SK-N-SH (cell line): ENCODE measurements at regions not wholly inside any gene's neighbourhood (a gene's known extent, or its start where the extent isn't known, plus 50 kb on each side); places are given as distances from the start of the nearest gene placed in this dataset.
"Not testable (repeated sequence)": the region's sequence is repeated elsewhere in the genome, so short reads cannot be mapped to it uniquely, and the experiment has no call there.

ENCODE experiments used
- CTCF ChIA-PET: fragments of 300-600, 350-600 bp; formaldehyde crosslinking; extraction: SDS; loops from one replicate; lab custom pipeline; 2021; lab: Yijun Ruan, JAX
- POLR2A ChIA-PET: fragments of 350-600 bp; sonication (Branson Sonifier 250); formaldehyde crosslinking; extraction: SDS; loops from one replicate; lab custom pipeline; 2020; ENCODE audit warnings: antibody characterized with exemption, inconsistent platforms; lab: Yijun Ruan, JAX
- DNase-seq: peaks from one replicate; pipeline ENCODE4 v3.0.0; 2012
- H2AFZ ChIP-seq: fragments of 200-600 bp; sonication (generic); 2 replicates; pipeline ENCODE4 v1.8.1; 2016; ENCODE audit warnings: antibody characterized with exemption, mild to moderate bottlenecking, low read depth
- H3F3A ChIP-seq: fragments of 200-600 bp; sonication (generic); replicated peaks from 2 replicates; pipeline ENCODE3; 2016; ENCODE audit warnings: antibody characterized with exemption, mild to moderate bottlenecking; ENCODE audit not compliant: insufficient read depth
- H3K27ac ChIP-seq, 2 experiments: fragments of 200-500 bp in 1 of 2; fragments of 200-600 bp in 1 of 2; sonication (Bioruptor generic) in 1 of 2; sonication (generic), shearing (Covaris generic) in 1 of 2; 2 replicates each; pipeline versions ENCODE4 v1.5.1 to v1.6.1; 2014 to 2016; ENCODE audit warnings: low read depth in 2 of 2, inconsistent platforms in 1 of 2, low read length in 1 of 2, mild to moderate bottlenecking in 1 of 2, mixed read lengths in 1 of 2
- H3K27me3 ChIP-seq: fragments of 200-600 bp; sonication (generic), shearing (Covaris generic); 2 replicates; pipeline ENCODE4 v1.6.1; 2016; ENCODE audit warnings: mixed run types; ENCODE audit not compliant: insufficient read depth
- H3K36me3 ChIP-seq, 2 experiments: fragments of 200-500 bp in 1 of 2; fragments of 200-600 bp in 1 of 2; sonication (Bioruptor generic) in 1 of 2; sonication (generic) in 1 of 2; replicated peaks in 1 of 2; 2 replicates each; pipeline versions ENCODE3 to v1.5.1; 2014 to 2016; ENCODE audit warnings: low read length in 1 of 2, mild to moderate bottlenecking in 1 of 2; ENCODE audit not compliant: insufficient read depth in 2 of 2, control insufficient read depth in 1 of 2
- H3K4me1 ChIP-seq, 2 experiments: fragments of 200-500 bp in 1 of 2; fragments of 200-600 bp in 1 of 2; sonication (Bioruptor generic) in 1 of 2; sonication (generic), shearing (Covaris generic) in 1 of 2; 2 replicates each; pipeline versions ENCODE4 v1.5.1 to v1.6.1; 2014 to 2016; ENCODE audit warnings: low read depth in 1 of 2, low read length in 1 of 2, mixed run types in 1 of 2; ENCODE audit not compliant: insufficient read depth in 2 of 2, control insufficient read depth in 1 of 2
- H3K4me2 ChIP-seq: fragments of 200-600 bp; sonication (generic), shearing (Covaris generic); 2 replicates; pipeline ENCODE4 v1.6.1; 2017; ENCODE audit warnings: mixed run types
- H3K4me3 ChIP-seq, 2 experiments: fragments of 200-500 bp in 1 of 2; fragments of 200-600 bp in 1 of 2; sonication (Bioruptor generic) in 1 of 2; sonication (generic), shearing (Covaris generic) in 1 of 2; 2 replicates each; pipeline versions ENCODE4 v1.5.1 to v1.8.1; 2014 to 2016; ENCODE audit warnings: low read depth in 2 of 2, inconsistent platforms in 1 of 2, low read length in 1 of 2, mild to moderate bottlenecking in 1 of 2, mixed read lengths in 1 of 2, moderate library complexity in 1 of 2
- H3K79me2 ChIP-seq: fragments of 200-600 bp; sonication (generic); 2 replicates; pipeline ENCODE4 v1.8.1; 2017; ENCODE audit warnings: mild to moderate bottlenecking; ENCODE audit not compliant: insufficient read depth
- H3K9ac ChIP-seq: fragments of 200-600 bp; sonication (generic); 2 replicates; pipeline ENCODE4 v1.6.1; 2017; ENCODE audit warnings: mixed run types
- H3K9me2 ChIP-seq: fragments of 200-600 bp; sonication (generic); 2 replicates; pipeline ENCODE4 v1.6.1; 2017; ENCODE audit warnings: mixed run types
- H3K9me3 ChIP-seq: fragments of 200-600 bp; sonication (generic); 2 replicates; pipeline ENCODE4 v1.6.1; 2017; ENCODE audit warnings: mixed run types, mild to moderate bottlenecking, moderate library complexity
- H4K20me1 ChIP-seq: fragments of 200-600 bp; sonication (generic); 2 replicates; pipeline ENCODE4 v1.6.1; 2017; ENCODE audit warnings: mild to moderate bottlenecking, mixed run types; ENCODE audit not compliant: insufficient read depth
- FOXJ3 ChIP-seq: sonication (generic); formaldehyde crosslinking; IDR thresholded peaks from 2 replicates; pipeline ENCODE4 v1.5.1; 2020; ENCODE audit warnings: mild to moderate bottlenecking, missing genetic modification reagents
- MXI1 ChIP-seq: IDR thresholded peaks from 2 replicates; pipeline ENCODE4 v1.6.1; 2012; ENCODE audit warnings: mild to moderate bottlenecking, low read depth, low read length, improper control_type of control experiment
- SIN3A ChIP-seq: IDR thresholded peaks from 2 replicates; pipeline ENCODE4 v1.6.1; 2012; ENCODE audit warnings: low read depth, mild to moderate bottlenecking, low read length, moderate library complexity, borderline replicate concordance
- TEAD4 ChIP-seq: IDR thresholded peaks from 2 replicates; pipeline ENCODE4 v1.4.0; 2012; ENCODE audit warnings: mild to moderate bottlenecking, borderline replicate concordance; ENCODE audit not compliant: insufficient read depth
- WGBS: methylation state at CpG from one replicate; pipeline ENCODE4 v1.1.6; 2017; ENCODE audit warnings: low lambda C conversion rate; 5-methylcytosine and 5-hydroxymethylcytosine counted together
- TF ChIP-seq, protein P1 (sequence below): fragments of 200-600 bp; sonication (generic); IDR thresholded peaks from 2 replicates; pipeline ENCODE4 v1.6.1; 2017; ENCODE audit warnings: antibody characterized with exemption, mild to moderate bottlenecking, moderate library complexity
- TF ChIP-seq, protein P2 (sequence below): IDR thresholded peaks from 2 replicates; pipeline ENCODE4 v1.4.0; 2012; ENCODE audit warnings: low read depth
- TF ChIP-seq, protein P3 (sequence below): IDR thresholded peaks from 2 replicates; pipeline ENCODE4; 2012
- TF ChIP-seq, protein P4 (sequence below): IDR thresholded peaks from 2 replicates; pipeline ENCODE4 v1.4.0; 2012; ENCODE audit warnings: low read depth, borderline replicate concordance
- TF ChIP-seq, protein P5 (sequence below): IDR thresholded peaks from 2 replicates; pipeline ENCODE4 v1.4.0; 2012; ENCODE audit warnings: low read depth, borderline replicate concordance

DNA sequence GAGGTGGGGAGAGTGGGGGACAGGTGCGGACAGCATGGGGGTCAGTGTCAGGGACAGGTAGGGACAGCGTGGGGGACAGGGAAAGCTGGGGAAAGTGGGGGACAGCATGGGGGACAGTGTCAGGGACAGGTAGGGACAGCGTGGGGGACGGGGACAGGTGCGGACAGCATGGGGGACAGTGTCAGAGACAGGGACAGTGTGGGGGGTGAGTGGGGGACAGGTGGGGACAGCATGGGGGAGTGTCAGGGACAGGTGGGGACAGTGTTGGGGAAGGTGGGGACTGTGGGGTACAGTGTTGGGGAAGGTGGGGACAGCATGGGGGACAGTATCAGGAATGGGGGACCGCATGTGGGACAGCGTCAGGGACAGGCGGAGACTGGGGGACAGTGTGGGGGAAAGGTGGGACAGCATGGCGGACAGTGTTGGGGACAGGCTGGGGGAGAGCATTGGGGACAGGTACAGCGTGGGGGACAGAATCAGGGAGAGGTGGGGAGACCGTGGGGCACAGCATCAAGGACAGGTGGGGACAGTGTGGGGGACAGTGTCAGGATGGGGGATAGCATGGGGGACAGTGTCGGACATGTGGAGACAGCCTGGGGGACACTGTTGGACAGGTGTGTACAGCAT, 96.1 kb downstream of the TMEM121 start (continued):
- TF ChIP-seq, protein P1, sequence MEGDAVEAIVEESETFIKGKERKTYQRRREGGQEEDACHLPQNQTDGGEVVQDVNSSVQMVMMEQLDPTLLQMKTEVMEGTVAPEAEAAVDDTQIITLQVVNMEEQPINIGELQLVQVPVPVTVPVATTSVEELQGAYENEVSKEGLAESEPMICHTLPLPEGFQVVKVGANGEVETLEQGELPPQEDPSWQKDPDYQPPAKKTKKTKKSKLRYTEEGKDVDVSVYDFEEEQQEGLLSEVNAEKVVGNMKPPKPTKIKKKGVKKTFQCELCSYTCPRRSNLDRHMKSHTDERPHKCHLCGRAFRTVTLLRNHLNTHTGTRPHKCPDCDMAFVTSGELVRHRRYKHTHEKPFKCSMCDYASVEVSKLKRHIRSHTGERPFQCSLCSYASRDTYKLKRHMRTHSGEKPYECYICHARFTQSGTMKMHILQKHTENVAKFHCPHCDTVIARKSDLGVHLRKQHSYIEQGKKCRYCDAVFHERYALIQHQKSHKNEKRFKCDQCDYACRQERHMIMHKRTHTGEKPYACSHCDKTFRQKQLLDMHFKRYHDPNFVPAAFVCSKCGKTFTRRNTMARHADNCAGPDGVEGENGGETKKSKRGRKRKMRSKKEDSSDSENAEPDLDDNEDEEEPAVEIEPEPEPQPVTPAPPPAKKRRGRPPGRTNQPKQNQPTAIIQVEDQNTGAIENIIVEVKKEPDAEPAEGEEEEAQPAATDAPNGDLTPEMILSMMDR: no peak
- TF ChIP-seq, protein P2, sequence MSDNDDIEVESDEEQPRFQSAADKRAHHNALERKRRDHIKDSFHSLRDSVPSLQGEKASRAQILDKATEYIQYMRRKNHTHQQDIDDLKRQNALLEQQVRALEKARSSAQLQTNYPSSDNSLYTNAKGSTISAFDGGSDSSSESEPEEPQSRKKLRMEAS: no peak
- no peak for TF ChIP-seq FOXJ3 (CRISPR knock-in tag)
- TF ChIP-seq, protein P3, sequence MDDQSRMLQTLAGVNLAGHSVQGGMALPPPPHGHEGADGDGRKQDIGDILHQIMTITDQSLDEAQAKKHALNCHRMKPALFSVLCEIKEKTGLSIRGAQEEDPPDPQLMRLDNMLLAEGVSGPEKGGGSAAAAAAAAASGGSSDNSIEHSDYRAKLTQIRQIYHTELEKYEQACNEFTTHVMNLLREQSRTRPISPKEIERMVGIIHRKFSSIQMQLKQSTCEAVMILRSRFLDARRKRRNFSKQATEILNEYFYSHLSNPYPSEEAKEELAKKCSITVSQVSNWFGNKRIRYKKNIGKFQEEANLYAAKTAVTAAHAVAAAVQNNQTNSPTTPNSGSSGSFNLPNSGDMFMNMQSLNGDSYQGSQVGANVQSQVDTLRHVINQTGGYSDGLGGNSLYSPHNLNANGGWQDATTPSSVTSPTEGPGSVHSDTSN: no peak
- no peak for TF ChIP-seq TEAD4
- TF ChIP-seq, protein P4, sequence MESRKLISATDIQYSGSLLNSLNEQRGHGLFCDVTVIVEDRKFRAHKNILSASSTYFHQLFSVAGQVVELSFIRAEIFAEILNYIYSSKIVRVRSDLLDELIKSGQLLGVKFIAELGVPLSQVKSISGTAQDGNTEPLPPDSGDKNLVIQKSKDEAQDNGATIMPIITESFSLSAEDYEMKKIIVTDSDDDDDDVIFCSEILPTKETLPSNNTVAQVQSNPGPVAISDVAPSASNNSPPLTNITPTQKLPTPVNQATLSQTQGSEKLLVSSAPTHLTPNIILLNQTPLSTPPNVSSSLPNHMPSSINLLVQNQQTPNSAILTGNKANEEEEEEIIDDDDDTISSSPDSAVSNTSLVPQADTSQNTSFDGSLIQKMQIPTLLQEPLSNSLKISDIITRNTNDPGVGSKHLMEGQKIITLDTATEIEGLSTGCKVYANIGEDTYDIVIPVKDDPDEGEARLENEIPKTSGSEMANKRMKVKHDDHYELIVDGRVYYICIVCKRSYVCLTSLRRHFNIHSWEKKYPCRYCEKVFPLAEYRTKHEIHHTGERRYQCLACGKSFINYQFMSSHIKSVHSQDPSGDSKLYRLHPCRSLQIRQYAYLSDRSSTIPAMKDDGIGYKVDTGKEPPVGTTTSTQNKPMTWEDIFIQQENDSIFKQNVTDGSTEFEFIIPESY: no peak
- no peak for TF ChIP-seq MXI1
- TF ChIP-seq, protein P5, sequence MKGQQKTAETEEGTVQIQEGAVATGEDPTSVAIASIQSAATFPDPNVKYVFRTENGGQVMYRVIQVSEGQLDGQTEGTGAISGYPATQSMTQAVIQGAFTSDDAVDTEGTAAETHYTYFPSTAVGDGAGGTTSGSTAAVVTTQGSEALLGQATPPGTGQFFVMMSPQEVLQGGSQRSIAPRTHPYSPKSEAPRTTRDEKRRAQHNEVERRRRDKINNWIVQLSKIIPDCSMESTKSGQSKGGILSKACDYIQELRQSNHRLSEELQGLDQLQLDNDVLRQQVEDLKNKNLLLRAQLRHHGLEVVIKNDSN: no peak
- no peak for TF ChIP-seq SIN3A

DNA sequence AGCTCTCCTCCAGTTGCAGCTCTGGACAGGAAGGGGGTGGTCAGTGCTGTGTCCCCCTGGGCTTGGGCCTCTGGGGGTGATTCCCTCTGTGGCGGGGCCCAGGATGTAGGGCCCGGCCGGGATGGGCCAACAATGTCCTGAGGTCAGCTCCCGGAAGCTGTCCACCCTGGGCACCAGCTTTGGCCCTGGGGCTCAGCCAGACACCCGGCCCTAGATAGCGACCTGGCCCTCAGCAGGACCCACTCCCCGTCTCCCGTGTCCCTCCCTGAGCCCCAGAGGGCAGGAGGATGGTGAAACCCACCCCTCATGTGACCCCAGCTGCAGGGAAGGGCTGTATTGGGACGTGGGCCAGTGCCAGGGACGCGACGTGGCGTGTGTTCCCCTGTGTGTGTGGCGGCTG, 96.8 kb downstream of the TMEM121 start:
- WGBS: 5% methylated on average over 6 of the region's 14 CpGs
- POLR2A ChIA-PET: not testable (repeated sequence)

DNA sequence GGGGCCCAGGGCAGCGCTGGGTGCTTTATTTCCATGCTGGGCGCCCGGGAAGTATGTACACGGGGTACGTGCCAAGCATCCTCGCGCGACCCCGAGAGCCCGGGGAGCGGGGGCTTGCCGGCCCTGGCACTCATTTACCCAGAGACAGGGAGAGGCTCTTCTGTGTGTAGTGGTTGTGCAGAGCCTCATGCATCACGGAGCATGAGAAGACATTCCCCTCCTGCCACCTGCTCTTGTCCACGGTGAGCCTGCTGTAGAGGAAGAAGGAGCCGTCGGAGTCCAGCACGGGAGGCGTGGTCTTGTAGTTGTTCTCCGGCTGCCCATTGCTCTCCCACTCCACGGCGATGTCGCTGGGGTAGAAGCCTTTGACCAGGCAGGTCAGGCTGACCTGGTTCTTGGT, 98.0 kb downstream of the TMEM121 start:
- 24% methylated on average over 20 of the region's 22 CpGs for WGBS
- H3K4me3 ChIP-seq, H4K20me1 ChIP-seq, H3K79me2 ChIP-seq, POLR2A ChIA-PET, DNase-seq, H3F3A ChIP-seq, H3K4me2 ChIP-seq, H3K4me1 ChIP-seq, CTCF ChIA-PET, H3K36me3 ChIP-seq, H2AFZ ChIP-seq, H3K9me2 ChIP-seq, H3K9me3 ChIP-seq, H3K27me3 ChIP-seq, H3K9ac ChIP-seq, H3K27ac ChIP-seq: not testable (repeated sequence)

More for the DNA sequence above, 96.8 kb downstream of the TMEM121 start:
- H2AFZ ChIP-seq, H3K4me2 ChIP-seq, H3K9me2 ChIP-seq, H4K20me1 ChIP-seq, CTCF ChIA-PET, H3K9me3 ChIP-seq, H3K36me3 ChIP-seq, DNase-seq, H3K9ac ChIP-seq, H3K4me1 ChIP-seq, H3K27me3 ChIP-seq, H3K4me3 ChIP-seq, H3K79me2 ChIP-seq, H3K27ac ChIP-seq, H3F3A ChIP-seq: not testable (repeated sequence)

DNA sequence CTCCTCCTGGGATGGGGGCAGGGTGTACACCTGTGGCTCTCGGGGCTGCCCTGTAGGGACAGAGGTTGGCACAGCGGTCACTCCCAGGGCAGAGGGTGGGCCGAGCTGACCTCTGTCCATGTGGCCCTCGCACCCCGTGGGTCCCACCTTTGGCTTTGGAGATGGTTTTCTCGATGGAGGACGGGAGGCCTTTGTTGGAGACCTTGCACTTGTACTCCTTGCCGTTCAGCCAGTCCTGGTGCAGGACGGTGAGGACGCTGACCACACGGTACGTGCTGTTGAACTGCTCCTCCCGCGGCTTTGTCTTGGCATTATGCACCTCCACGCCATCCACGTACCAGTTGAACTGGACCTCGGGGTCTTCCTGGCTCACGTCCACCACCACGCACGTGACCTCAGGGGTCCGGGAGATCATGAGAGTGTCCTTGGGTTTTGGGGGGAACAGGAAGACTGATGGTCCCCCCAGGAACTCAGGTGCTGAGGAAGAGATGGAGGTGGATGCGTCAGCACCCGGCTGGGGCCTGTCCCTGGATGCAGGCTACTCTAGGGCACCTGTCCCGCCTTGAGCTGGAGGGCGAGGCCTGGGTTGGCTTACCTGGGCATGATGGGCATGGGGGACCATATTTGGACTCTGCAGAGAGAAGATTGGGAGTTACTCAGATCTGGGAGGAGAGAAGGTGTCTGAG, 98.5 kb downstream of the TMEM121 start:
- DNase-seq, H3K9ac ChIP-seq, H3K36me3 ChIP-seq, H3F3A ChIP-seq, CTCF ChIA-PET, H3K9me2 ChIP-seq, H3K27me3 ChIP-seq, H3K4me2 ChIP-seq, H4K20me1 ChIP-seq, POLR2A ChIA-PET, H3K9me3 ChIP-seq, H3K4me1 ChIP-seq, H3K79me2 ChIP-seq, H3K4me3 ChIP-seq, H3K27ac ChIP-seq, H2AFZ ChIP-seq: not testable (repeated sequence)
- 26% methylated on average over 16 of the region's 25 CpGs for WGBS
